Tibial nerve (tissue), 4 donors: ENCODE measurements at regions not wholly inside any gene's neighbourhood (a gene's known extent, or its start where the extent isn't known, plus 50 kb on each side); places are given as distances from the start of the nearest gene placed in this dataset.
"Not testable (repeated sequence)": the region's sequence is repeated elsewhere in the genome, so short reads cannot be mapped to it uniquely, and the experiment has no call there.

ENCODE experiments used
- DNase-seq, 2 donors: peaks; one replicate each; pipeline ENCODE4 v3.0.0-alpha.2; 2019; ENCODE audit warnings: low spot score in 2 of 2
- H3K27ac ChIP-seq, 4 donors: fragments of 200-600 bp; sonication (generic) in 3 of 4; one replicate each; pipeline ENCODE4 v1.5.1; 2017 to 2019; ENCODE audit warnings: mild to moderate bottlenecking in 1 of 4
- H3K27me3 ChIP-seq, 2 donors: fragments of 200-600 bp; sonication (generic) in 1 of 2; one replicate each; pipeline versions ENCODE4 v1.5.1 to v1.6.0; 2017 to 2019
- H3K36me3 ChIP-seq, 3 donors: fragments of 200-600 bp; sonication (generic); one replicate each; pipeline ENCODE4 v1.5.1; 2018 to 2019
- H3K4me1 ChIP-seq, 4 donors: fragments of 200-600 bp; sonication (generic) in 3 of 4; one replicate each; pipeline ENCODE4 v1.5.1; 2017 to 2019
- H3K4me3 ChIP-seq, 4 donors: fragments of 200-600 bp; sonication (generic) in 3 of 4; one replicate each; pipeline ENCODE4 v1.5.1; 2017 to 2019; ENCODE audit warnings: mild to moderate bottlenecking in 1 of 4, moderate library complexity in 1 of 4
- H3K9me3 ChIP-seq, 4 donors: fragments of 200-600 bp; sonication (generic) in 3 of 4; one replicate each; pipeline ENCODE4 v1.5.1; 2017 to 2019
- EP300 ChIP-seq, 2 donors: sonication (generic); formaldehyde crosslinking; IDR thresholded peaks; one replicate each; pipeline ENCODE4 v1.6.1; 2017; ENCODE audit warnings: antibody characterized with exemption in 2 of 2, mild to moderate bottlenecking in 1 of 2
- POLR2A ChIP-seq, 2 donors: fragments of 450-650 bp; IDR thresholded peaks; one replicate each; pipeline ENCODE4 v1.6.1; 2017; ENCODE audit warnings: antibody characterized with exemption in 2 of 2, mild to moderate bottlenecking in 2 of 2, moderate library complexity in 2 of 2
- WGBS, 2 donors: methylation state at CpG; one replicate each; pipeline ENCODE4 v1.1.5; 2018; 5-methylcytosine and 5-hydroxymethylcytosine counted together
- TF ChIP-seq, protein P1 (sequence below), 5 experiments: fragments of 200-600 bp in 3 of 5; fragments of 450-650 bp in 2 of 5; sonication (generic) in 3 of 5; IDR thresholded peaks; one replicate each; pipeline ENCODE4 v1.5.1; 2016 to 2019; ENCODE audit warnings: antibody characterized with exemption in 5 of 5, mild to moderate bottlenecking in 3 of 5, moderate library complexity in 2 of 5

GRCh38 chr12:29004936-29005304 lies 144.2 kb upstream of the FAR2 start:
- H3K4me3 ChIP-seq, result no peak overlapping the region
- no peak for DNase-seq
- WGBS, 2 donors, result 40 to 49% methylated on average over 2 of the region's 2 CpGs
- H3K27me3 ChIP-seq, result no peaks in the 10 kb centered on the region
- no peak overlapping the region for H3K27ac ChIP-seq
- no peaks in the 10 kb centered on the region for H3K4me1 ChIP-seq
- TF ChIP-seq POLR2A (IDR thresholded peaks at IDR 0.05) (no peak), EP300 (IDR thresholded peaks at IDR 0.05) (no peak)
- TF ChIP-seq, protein P1, sequence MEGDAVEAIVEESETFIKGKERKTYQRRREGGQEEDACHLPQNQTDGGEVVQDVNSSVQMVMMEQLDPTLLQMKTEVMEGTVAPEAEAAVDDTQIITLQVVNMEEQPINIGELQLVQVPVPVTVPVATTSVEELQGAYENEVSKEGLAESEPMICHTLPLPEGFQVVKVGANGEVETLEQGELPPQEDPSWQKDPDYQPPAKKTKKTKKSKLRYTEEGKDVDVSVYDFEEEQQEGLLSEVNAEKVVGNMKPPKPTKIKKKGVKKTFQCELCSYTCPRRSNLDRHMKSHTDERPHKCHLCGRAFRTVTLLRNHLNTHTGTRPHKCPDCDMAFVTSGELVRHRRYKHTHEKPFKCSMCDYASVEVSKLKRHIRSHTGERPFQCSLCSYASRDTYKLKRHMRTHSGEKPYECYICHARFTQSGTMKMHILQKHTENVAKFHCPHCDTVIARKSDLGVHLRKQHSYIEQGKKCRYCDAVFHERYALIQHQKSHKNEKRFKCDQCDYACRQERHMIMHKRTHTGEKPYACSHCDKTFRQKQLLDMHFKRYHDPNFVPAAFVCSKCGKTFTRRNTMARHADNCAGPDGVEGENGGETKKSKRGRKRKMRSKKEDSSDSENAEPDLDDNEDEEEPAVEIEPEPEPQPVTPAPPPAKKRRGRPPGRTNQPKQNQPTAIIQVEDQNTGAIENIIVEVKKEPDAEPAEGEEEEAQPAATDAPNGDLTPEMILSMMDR (IDR thresholded peaks at IDR 0.05), result no peak
- H3K36me3 ChIP-seq, result no peaks in the 10 kb centered on the region
- H3K9me3 ChIP-seq, result no peaks in the 10 kb centered on the region

DNA sequence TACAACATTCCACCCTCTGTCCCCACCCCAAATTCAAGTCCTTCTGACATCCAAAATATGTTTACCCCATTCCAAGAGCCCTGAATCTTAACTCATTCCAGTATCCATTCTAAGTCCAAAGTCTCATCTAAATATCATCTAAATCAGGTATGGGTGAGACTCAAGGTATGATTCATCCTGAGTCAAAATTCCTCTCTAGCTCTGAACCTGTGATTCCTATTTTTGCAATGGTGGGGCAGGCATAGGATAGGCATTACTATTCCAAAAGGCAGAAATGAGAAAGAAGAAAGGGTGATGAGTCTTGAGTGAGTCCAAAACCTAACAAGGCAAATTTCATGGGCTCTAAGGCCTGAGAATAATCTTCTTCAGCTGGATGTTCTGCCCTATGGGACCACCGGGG lies 140.3 kb upstream of the FAR2 start:
- TF ChIP-seq, protein P1 (IDR thresholded peaks at IDR 0.05), result no peak
- TF ChIP-seq EP300 (IDR thresholded peaks at IDR 0.05), result no peak
- no peak for TF ChIP-seq POLR2A (IDR thresholded peaks at IDR 0.05)
- WGBS, 2 donors, result 92 to 93% methylated on average over 1 of the region's 1 CpG
- Histone ChIP-seq H3K4me3 (no peak overlapping the region), H3K9me3 (no peaks in the 10 kb centered on the region), H3K27ac (no peak overlapping the region), H3K36me3 (no peaks in the 10 kb centered on the region), H3K4me1 (no peaks in the 10 kb centered on the region), H3K27me3 (no peaks in the 10 kb centered on the region)
- DNase-seq, result no peak

DNA sequence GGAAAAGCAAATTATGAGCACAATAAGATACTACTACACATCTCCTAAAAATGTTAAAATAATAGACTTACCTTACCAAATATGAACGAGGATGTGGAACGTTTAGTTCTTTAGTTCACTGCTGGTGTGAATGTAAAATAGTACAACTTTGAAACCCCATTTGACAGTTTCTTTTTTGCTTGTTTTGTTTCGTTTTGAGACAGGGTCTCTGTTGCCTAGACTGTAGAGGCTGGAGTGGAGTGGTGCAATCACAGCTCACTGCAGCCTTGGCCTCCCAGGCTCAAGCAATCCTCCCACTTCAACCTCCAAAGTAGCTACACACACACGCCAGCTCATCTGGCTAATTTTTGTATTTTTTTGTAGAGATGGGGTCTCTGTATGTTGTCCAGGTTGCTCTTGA lies 136.4 kb upstream of the FAR2 start:
- Histone ChIP-seq H3K27me3 (no peaks in the 10 kb centered on the region), H3K4me3 (no peak overlapping the region), H3K4me1 (no peaks in the 10 kb centered on the region), H3K27ac (no peak overlapping the region), H3K9me3 (no peaks in the 10 kb centered on the region), H3K36me3 (no peaks in the 10 kb centered on the region)
- TF ChIP-seq, protein P1 (IDR thresholded peaks at IDR 0.05), result no peak
- TF ChIP-seq EP300 (IDR thresholded peaks at IDR 0.05), result no peak
- no peak for TF ChIP-seq POLR2A (IDR thresholded peaks at IDR 0.05)
- 77 to 80% methylated on average over 4 of the region's 4 CpGs for whole genome bisulfite sequencing, 2 donors
- DNase-seq, result no peak

GRCh38 chr12:29017532-29017931 lies 131.5 kb upstream of the FAR2 start:
- not testable (repeated sequence) for H3K27me3 ChIP-seq, H3K4me3 ChIP-seq, H3K9me3 ChIP-seq, DNase-seq, H3K36me3 ChIP-seq, H3K27ac ChIP-seq, H3K4me1 ChIP-seq
- 85 to 98% methylated on average over 1 to 2 of the region's 2 CpGs for WGBS, 2 donors

DNA sequence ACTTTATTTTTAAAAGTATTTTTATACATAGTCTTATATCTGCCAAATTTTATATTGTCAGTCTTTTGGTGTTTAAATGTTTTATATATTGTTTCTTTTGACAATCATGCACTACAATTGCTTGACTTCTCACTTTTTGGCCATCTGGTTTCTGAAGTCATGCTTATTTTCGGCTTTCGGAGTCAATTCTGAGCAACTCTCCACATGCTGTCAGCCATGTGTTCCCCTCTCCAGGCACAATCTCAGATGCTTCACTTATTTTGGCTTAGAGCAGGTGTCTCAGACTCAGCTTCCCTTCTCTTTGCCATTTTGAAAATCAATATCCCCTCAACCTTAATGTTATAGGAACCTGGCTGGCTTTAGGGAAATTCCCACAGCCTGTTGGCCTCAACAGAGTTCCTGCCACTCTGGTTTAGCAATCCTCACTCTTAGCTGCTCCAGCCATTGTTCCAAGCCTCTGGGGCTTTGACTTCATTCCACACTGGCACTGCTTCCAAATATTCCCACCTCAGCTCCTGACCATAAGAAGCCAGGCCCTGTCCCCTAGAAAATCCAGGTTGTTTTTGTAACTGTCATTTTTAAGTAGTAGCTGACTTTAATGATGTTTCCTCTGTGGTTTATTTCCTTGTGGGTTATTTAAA lies 125.5 kb upstream of the FAR2 start:
- DNase-seq, result no peak
- TF ChIP-seq EP300 (IDR thresholded peaks at IDR 0.05), result no peak
- TF ChIP-seq, protein P1 (IDR thresholded peaks at IDR 0.05), result no peak
- no peak for TF ChIP-seq POLR2A (IDR thresholded peaks at IDR 0.05)

DNA sequence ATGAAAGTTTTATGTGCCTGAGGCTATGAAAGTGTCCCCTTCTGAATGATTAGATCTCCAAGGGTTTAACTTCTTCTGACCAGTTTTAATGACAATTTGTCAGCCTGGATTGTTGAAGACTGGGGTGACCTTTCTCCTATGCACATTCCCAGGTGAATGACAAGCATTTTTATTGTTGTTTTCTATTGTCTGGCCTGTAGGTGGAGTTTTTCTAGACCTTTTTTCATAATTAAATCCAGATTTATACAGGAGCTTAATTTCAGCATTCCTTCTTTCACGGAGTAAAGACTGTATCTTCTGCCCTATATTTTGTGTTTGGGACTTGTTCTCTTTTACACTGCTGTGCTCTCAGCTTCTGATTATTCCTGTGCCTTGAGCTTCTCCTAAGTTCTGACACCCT lies 125.0 kb upstream of the FAR2 start:
- no peak overlapping the region for H3K27ac ChIP-seq
- no peaks in the 10 kb centered on the region for H3K36me3 ChIP-seq
- H3K27me3 ChIP-seq, result no peaks in the 10 kb centered on the region
- TF ChIP-seq, protein P1 (IDR thresholded peaks at IDR 0.05), result no peak
- no peak for TF ChIP-seq EP300 (IDR thresholded peaks at IDR 0.05)
- TF ChIP-seq POLR2A (IDR thresholded peaks at IDR 0.05), result no peak
- no peaks in the 10 kb centered on the region for H3K4me1 ChIP-seq
- WGBS, 2 donors, result 56 to 66% methylated on average over 1 of the region's 1 CpG
- no peak for DNase-seq
- H3K9me3 ChIP-seq, result no peaks in the 10 kb centered on the region
- H3K4me3 ChIP-seq, result no peak overlapping the region

More for the DNA sequence above, 125.5 kb upstream of the FAR2 start:
- WGBS, 2 donors, result 87 to 88% methylated on average over 2 of the region's 2 CpGs
- Histone ChIP-seq H3K27me3 (no peaks in the 10 kb centered on the region), H3K4me1 (no peaks in the 10 kb centered on the region), H3K36me3 (no peaks in the 10 kb centered on the region), H3K27ac (no peak overlapping the region), H3K9me3 (peaks cover 0 to under 1% (median 0%) of the 10 kb centered on the region in 4 donors), H3K4me3 (no peak overlapping the region)
